ENCODE measurements at regions not wholly inside any gene's neighbourhood (a gene's known extent, or its start where the extent isn't known, plus 50 kb on each side); places are given as distances from the start of the nearest gene placed in this dataset.

GRCh38 chrX:39850630-39851152 lies 247.1 kb downstream of the BCOR start:
- ChIA-PET POLR2A (ENCODE audit: unreplicated experiment) (no interaction called here), CTCF (no interaction called here)
- no peak overlapping the region for H2BK20ac ChIP-seq (ENCODE audit: low read depth, low read length)
- no peak overlapping the region for H2AK5ac ChIP-seq (ENCODE audit: low read depth, low read length)
- dilution Hi-C loops (cut with HindIII; ENCODE audit: low sequenced_read_pairs, unreplicated experiment): no loop called here
- no peak overlapping the region for H3K4me2 ChIP-seq (ENCODE audit: low read depth, low read length)
- no peak overlapping the region for H4K5ac ChIP-seq (ENCODE audit: low read depth, low read length)
- no peak overlapping the region for H3K4me3 ChIP-seq (ENCODE audit: insufficient read depth, low read depth, low read length)
- DNase-seq (peak; percentile 69), ATAC-seq (ENCODE audit: low read depth) (0 out of 2 replicates have a peak, but pooled peaks have one; percentile 13)
- no peak overlapping the region for H3K9ac ChIP-seq (ENCODE audit: low read depth, low read length)
- H2BK120ac ChIP-seq (ENCODE audit: low read depth, low read length): no peak overlapping the region
- H4K20me1 ChIP-seq (ENCODE audit: insufficient read depth, low read length): no peaks in the 10 kb centered on the region
- WGBS, 2 experiments (ENCODE audit: extremely low coverage in 2 of 2, insufficient read length in 1 of 2): no CpG with 5 or more reads among the region's 3 CpGs
- no peaks in the 10 kb centered on the region for H3K79me1 ChIP-seq (ENCODE audit: low read depth in 1 of 2, low read length in 2 of 2)
- intact Hi-C loops (cut with micrococcal nuclease): no loop called here
- no peak overlapping the region for H3K4ac ChIP-seq (ENCODE audit: low read depth, low read length)
- H3K14ac ChIP-seq (replicated peaks; ENCODE audit: low read depth, low read length): no peak overlapping the region
- H4K8ac ChIP-seq (ENCODE audit: low read depth in 2 of 2, low read length in 2 of 2): no peak overlapping the region
- H2BK5ac ChIP-seq (ENCODE audit: low read depth, low read length, poor library complexity, severe bottlenecking): no peak overlapping the region
- H3K9me1 ChIP-seq (ENCODE audit: insufficient read depth, low read length): peaks cover 3% of the 10 kb centered on the region; the same call in 1 of the 2 replicates
- H3K23ac ChIP-seq (ENCODE audit: low read depth, low read length): no peak overlapping the region
- H3K18ac ChIP-seq (ENCODE audit: low read depth, low read length): no peak overlapping the region
- H3K9me3 ChIP-seq (ENCODE audit: control insufficient read depth, insufficient read depth, low read length): no peaks in the 10 kb centered on the region
- no peak overlapping the region for H2BK15ac ChIP-seq (ENCODE audit: low read depth, low read length)
- in situ Hi-C loops (cut with MboI; ENCODE audit: low sequenced_read_pairs): no loop called here
- H2AK9ac ChIP-seq (replicated peaks; ENCODE audit: low read depth, low read length, poor library complexity): no peak overlapping the region
- no peak overlapping the region for H2AFZ ChIP-seq (replicated peaks; ENCODE audit: low read length, poor library complexity)
- H3K36me3 ChIP-seq (ENCODE audit: control insufficient read depth, insufficient read depth, low read length): no peaks in the 10 kb centered on the region
- H3K27me3 ChIP-seq (ENCODE audit: control insufficient read depth, insufficient read depth, low read length): peaks cover 13% of the 10 kb centered on the region; the same call in 1 of the 2 replicates
- H3K27ac ChIP-seq (ENCODE audit: insufficient read depth, low read length): no peak overlapping the region
- H4K91ac ChIP-seq (ENCODE audit: insufficient read depth, low read depth, low read length): no peak overlapping the region
- no peak overlapping the region for H3K56ac ChIP-seq (ENCODE audit: extremely low read depth, insufficient read depth, low read length)
- peaks cover 6% of the 10 kb centered on the region for H3K4me1 ChIP-seq (ENCODE audit: control insufficient read depth, insufficient read depth, low read length)
- TF ChIP-seq MXI1 (IDR thresholded peaks at IDR 0.05; ENCODE audit: borderline replicate concordance, low read depth, low read length) (no peak), CEBPB (IDR thresholded peaks at IDR 0.05; ENCODE audit: low read depth, low read length) (no peak), BHLHE40 (IDR thresholded peaks at IDR 0.05; ENCODE audit: low read depth, low read length) (no peak), MAFK (IDR thresholded peaks at IDR 0.05; ENCODE audit: low read depth, low read length) (no peak), USF2 (IDR thresholded peaks at IDR 0.05; ENCODE audit: low read depth, low read length) (no peak), RAD21 (IDR thresholded peaks at IDR 0.05; ENCODE audit: low read length) (no peak), FOS (IDR thresholded peaks at IDR 0.05; ENCODE audit: low read depth, low read length) (no peak), RFX5 (IDR thresholded peaks at IDR 0.05; ENCODE audit: low read depth, low read length) (no peak), NFE2L2 (IDR thresholded peaks at IDR 0.05; ENCODE audit: low read depth, low read length) (no peak), SMC3 (IDR thresholded peaks at IDR 0.05; ENCODE audit: low read depth, low read length) (no peak), RCOR1 (IDR thresholded peaks at IDR 0.05; ENCODE audit: insufficient replicate concordance, low read length) (no peak), ELK1 (IDR thresholded peaks at IDR 0.05; ENCODE audit: borderline replicate concordance, low read depth, low read length) (no peak), MAZ (IDR thresholded peaks at IDR 0.05; ENCODE audit: borderline replicate concordance, low read depth, low read length) (no peak), CTCF (conservative IDR thresholded peaks at IDR 0.05; ENCODE audit: low read depth, low read length) (no peak), CHD1 (IDR thresholded peaks at IDR 0.05; ENCODE audit: low read depth, low read length) (no peak), POLR2A (IDR thresholded peaks at IDR 0.05; ENCODE audit: low read depth, low read length) (no peak)
- BruUV-seq (replicated peaks): no TSS peak

Data from IMR-90 (cell line).